Gastroesophageal sphincter (tissue), 3 donors: ENCODE measurements at regions not wholly inside any gene's neighbourhood (a gene's known extent, or its start where the extent isn't known, plus 50 kb on each side); places are given as distances from the start of the nearest gene placed in this dataset.

Experiments used
- CTCF ChIP-seq, 4 experiments: fragments of 200-600 bp in 2 of 4; fragments of 450-650 bp in 2 of 4; sonication (generic) in 1 of 4; IDR thresholded peaks; one replicate each; pipeline ENCODE4 v1.5.1; 2017 to 2019; ENCODE audit warnings: antibody characterized with exemption in 4 of 4, mild to moderate bottlenecking in 2 of 4, moderate library complexity in 2 of 4
- EP300 ChIP-seq: sonication (generic); formaldehyde crosslinking; IDR thresholded peaks from one replicate; pipeline ENCODE4 v1.6.1; 2017; ENCODE audit warnings: antibody characterized with exemption, mild to moderate bottlenecking
- POLR2A ChIP-seq, 2 donors: fragments of 450-650 bp; IDR thresholded peaks; one replicate each; pipeline ENCODE4 v1.6.1; 2017; ENCODE audit warnings: antibody characterized with exemption in 2 of 2, mild to moderate bottlenecking in 2 of 2, moderate library complexity in 1 of 2
- POLR2AphosphoS5 ChIP-seq: sonication (generic); formaldehyde crosslinking; IDR thresholded peaks from one replicate; pipeline ENCODE4 v1.6.1; 2017; ENCODE audit warnings: antibody characterized with exemption

- TF ChIP-seq CTCF (IDR thresholded peaks at IDR 0.05) (no peak), POLR2AphosphoS5 (no peak), EP300 (no peak), POLR2A (IDR thresholded peaks at IDR 0.05) (no peak)
Observed at GRCh38 chr2:226079196-226079595, 679.7 kb downstream of the NYAP2 start.
